ENCODE measurements at regions not wholly inside any gene's neighbourhood (a gene's known extent, or its start where the extent isn't known, plus 50 kb on each side); places are given as distances from the start of the nearest gene placed in this dataset.

GRCh38 chrX:110600745-110601310, 194.8 kb downstream of the CHRDL1 start:
- TF ChIP-seq CTCF (IDR thresholded peaks at IDR 0.05) (no peak), EP300 (IDR thresholded peaks at IDR 0.05; ENCODE audit: low read depth) (no peak)

All from transverse colon (tissue), 3 donors.